ENCODE measurements at regions not wholly inside any gene's neighbourhood (a gene's known extent, or its start where the extent isn't known, plus 50 kb on each side); places are given as distances from the start of the nearest gene placed in this dataset.
"Not testable (repeated sequence)": the region's sequence is repeated elsewhere in the genome, so short reads cannot be mapped to it uniquely, and the experiment has no call there.

DNA sequence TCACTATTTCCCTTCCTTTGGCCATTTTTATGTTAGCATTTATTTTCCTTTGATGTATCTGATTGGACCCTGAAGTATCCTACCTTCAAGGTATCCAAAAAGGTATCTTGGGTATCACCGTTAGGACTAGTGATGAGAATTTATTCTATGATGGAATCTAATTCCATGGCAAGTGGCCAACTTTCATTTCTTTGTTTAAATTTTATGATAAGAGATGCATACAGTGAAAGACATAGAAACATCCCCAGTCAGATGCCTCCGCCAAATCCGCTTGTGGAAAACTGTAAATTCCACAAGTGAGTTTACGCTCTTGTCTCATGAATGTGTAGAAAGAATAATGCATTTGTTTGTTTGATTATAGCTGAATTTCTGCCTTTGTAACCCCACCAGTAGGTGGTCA is 153.7 kb upstream of the NR2F2 start:
- DNase-seq, result no peak

GRCh38 chr15:96177279-96177678 is 153.2 kb upstream of the NR2F2 start:
- no peak for DNase-seq

DNA sequence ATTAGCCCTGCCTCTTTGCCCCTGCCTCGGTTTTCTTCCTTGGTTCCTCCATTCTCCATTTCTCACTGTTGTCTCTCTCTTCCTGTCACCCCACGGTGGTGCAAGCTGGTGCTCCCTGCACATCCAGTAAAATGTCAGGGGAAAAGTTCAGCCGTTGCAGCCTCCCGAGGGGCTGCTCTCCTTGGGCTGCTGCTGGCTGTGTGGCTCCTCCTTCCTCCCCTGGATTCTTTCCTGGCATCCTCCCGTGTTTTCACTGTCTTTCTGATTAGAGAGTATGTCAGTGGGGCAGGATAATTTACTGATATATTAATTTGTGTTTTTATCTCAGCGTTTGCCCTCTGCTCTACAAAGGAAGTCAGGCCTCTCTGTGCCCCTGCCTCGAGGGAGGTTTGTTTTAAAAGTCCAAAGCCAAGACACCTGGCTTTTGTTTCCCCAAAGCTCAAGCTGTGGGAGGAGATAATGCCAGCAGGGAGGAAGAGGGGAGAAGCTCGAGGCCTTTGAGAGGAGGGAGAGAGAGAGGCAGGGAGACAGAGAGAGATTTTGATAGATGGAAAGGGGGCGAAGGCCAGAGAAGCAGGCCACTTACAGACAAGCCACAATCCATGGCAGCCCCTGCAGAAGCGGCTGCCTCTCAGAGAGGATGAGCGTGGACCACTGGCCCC is 150.3 kb upstream of the NR2F2 start:
- no peak for DNase-seq

GRCh38 chr15:96181217-96181616 is 149.3 kb upstream of the NR2F2 start:
- DNase-seq, result no peak

- DNase-seq, result no peak
Observed at GRCh38 chr15:96181873-96182301, 148.6 kb upstream of the NR2F2 start.

GRCh38 chr15:96182736-96183513 is 147.6 kb upstream of the NR2F2 start:
- no peak for DNase-seq

GRCh38 chr15:96183514-96183850 is 147.0 kb upstream of the NR2F2 start:
- DNase-seq, result no peak

DNA sequence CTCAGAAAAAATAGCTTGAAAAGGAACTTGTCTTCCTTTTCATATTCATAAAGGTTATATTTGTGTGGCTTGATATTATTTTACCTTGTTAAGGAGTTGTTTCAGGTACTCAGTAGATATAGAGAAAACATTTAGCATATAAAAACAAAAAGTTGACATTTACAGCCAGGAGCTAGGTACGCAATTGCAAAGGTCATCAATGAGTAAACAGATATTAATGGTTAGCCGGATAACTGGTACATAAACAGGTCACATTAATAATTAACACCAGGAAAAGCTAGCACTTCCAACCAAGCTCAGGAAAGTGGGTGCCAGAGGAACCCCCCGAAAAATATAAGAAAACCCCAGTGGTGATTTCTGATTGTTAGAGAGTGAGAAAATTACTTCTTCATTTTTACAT is 146.6 kb upstream of the NR2F2 start:
- no peak for DNase-seq

- DNase-seq, result no peak
Observed at GRCh38 chr15:96184297-96184696, 146.2 kb upstream of the NR2F2 start.

- DNase-seq, result no peak
Observed at GRCh38 chr15:96186105-96186504, 144.4 kb upstream of the NR2F2 start.

DNA sequence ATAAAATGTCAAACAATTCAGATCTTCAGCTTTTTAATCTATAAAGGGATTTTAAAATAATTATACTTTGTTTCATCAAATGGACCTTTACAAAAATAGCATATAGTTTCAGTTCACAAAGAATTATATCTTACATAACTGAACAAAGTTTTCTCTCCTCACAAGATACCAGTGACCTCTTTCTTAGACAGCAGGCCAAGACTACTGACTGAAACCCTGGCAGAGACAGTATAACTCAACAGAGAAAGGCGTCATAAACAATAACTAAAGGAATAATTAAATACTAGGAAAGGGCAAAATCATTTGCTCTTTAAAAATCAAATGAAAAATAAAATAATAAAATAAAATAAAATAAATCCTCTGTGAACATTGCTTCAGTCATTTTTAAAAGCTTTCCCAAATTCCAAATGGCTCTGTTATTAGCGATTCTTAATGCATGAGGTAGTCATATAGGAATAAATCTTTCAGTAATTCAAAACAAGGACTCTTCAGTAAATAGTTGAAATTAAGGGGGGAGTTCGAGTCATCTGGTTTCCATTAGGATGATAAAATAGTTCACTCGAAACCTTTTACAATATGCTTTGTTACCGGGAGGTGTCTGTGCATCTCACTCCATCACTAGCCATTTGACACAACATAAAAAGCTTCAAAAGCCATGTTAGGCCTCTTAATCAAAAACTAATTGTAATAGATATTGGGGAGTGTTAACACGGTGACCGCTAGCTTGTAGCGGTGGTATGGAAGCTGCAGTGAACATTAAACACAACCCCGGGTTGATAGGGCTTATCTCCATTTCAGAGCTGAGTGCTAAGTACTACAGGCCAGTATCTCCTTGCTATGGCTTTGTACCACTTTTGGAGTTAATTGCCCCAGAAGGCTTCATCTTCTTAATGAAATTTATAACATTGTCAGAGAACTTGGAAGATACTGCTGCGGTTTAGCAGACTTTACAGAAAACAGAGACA is 142.9 kb upstream of the NR2F2 start:
- no peak for DNase-seq

DNA sequence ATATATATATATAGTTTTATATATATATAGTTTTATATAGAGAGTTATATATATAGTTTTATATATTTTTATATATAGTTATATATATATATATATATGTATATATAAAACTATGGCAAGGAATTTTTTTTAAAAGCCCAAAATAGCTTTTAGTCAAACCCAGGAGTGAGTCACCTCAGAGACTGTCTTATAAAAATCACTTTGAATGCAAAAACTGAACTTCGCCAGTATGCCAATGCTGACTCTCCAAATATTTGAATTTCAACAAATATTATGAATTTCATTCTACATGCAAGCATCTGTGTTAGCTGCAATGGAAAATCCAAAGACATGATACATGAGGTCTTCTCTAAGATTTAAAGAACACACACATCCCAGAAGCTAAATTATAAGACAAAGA is 132.8 kb upstream of the NR2F2 start:
- DNase-seq, result no peak

DNA sequence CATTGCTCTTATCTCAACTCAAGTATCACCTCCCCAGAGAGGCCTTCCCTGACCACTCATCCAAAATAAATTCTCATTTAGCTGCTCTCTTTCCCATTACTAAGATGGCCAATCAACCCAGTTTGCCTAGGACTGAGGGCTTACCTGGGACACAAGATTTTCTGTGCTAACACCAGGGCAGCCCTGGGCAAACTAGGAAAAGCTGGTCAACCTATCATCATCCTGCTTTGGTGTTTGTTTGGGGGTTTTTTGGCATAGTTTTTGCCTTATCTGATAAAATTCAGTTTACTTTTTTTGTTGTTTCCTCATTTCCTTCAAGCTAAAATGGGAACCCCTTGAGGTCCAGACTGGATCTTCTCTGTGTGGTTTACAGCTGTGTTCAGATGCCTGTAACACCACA is 131.4 kb upstream of the NR2F2 start:
- DNase-seq, result no peak

GRCh38 chr15:96200357-96200967 is 130.0 kb upstream of the NR2F2 start:
- DNase-seq, result no peak

DNA sequence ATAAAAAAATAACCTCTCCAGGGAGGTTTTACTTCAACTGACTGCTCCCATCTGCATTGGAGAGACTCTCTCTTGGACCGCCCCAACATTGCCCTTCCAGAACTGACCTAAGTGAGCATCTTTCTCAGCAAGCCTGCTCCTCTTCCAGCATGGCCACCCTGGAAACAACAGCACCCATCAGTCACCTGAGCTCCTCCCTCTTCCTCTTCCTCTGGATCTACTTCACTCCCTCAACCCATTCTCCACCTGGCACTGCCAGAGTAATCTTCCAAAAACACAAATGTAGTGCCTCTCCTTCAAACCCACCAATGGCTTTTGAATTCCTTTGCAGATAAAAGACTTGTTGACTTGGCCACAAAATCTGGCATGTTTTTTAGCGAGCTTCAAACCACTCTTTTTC is 128.8 kb upstream of the NR2F2 start:
- DNase-seq, result no peak

DNA sequence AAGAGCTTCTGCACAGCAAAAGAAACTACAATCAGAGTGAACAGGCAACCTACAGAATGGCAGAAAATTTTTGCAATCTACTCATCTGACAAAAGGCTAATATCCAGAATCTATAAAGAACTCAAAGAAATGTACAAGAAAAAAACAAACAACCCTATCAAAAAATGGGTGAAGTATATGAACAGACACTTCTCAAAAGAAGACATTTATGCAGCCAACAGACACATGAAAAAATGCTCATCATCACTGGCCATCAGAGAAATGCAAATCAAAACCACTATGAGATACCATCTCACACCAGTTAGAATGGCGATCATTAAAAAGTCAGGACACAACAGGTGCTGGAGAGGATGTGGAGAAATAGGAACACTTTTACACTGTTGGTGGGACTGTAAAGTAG is 124.9 kb upstream of the NR2F2 start:
- DNase-seq, result not testable (repeated sequence)

GRCh38 chr15:96207377-96208006 is 123.0 kb upstream of the NR2F2 start:
- no peak for DNase-seq

DNA sequence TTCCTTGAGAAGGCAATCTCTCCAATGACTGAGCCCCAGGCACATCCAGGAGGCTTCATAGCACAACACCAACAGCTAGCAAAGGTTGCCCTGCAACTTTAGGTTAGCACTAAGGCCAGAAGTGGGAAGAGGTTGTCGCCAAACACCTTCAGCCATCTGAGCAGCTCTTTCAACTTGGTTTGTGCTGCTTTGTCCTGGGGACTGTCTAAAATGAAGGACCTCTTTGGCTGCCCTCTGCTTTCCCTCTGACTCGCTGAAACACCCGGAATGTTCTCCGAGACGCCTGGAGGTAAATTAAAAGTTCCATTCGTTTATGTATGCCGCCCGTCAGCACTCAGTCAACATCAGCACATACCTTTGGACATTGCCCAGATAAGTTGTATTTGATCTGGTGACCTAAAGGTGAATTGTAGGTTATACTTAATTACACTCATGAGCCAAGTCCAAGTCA is 121.2 kb upstream of the NR2F2 start:
- no peak for DNase-seq

DNA sequence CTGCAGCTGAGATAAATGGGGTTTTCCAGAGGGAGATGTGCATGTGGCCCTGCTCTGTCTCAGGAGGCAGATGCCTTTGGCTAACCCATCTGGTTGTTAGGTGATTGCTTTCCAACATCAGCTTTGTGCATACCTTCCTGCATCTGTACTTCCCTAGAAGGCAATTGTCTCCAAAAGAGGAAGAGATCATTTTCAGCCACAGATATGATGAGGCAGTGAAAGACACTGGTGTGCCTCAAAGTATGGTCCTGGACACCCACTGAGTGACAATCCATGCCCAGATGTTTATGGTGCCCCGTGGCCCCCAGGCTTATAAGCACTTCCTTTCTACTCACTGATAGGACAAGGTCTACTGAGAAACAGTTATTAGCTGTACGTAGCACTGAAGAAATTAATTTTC is 117.5 kb upstream of the NR2F2 start:
- no peak for DNase-seq

DNA sequence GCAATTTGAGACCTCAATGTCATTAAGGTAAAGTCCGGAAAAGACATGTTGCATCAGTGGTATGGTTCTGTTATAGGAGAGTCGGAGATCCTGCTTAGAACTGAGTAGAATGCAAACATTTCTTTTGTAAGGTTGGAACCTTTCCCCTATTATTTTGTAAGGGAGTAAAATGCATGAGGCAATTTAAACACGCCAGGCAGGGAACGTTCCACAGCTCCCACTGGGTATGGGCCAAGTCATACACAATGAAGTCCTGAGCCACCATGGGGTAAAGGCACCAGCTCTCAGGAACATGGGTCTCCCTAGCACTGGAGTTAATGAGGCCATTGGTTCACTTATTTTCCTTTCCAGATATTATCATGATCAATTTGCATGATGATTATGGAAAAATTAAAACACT is 116.6 kb upstream of the NR2F2 start:
- DNase-seq, result no peak

DNA sequence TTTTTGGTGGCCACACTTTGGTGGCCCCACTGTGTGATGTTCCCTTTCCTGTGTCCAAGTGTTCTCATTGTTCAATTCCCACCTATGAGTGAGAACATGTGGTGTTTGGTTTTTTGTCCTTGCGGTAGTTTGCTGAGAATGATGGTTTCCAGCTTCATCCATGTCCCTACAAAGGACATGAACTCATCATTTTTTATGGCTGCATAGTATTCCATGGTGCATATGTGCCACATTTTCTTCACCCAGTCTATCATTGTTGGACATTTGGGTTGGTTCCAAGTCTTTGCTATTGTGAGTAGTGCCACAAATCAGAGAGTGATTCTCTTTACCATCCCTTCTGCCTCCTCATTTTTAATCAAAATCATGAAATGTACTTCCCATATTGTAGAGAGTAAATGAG is 114.0 kb upstream of the NR2F2 start:
- DNase-seq, result not testable (repeated sequence)

DNA sequence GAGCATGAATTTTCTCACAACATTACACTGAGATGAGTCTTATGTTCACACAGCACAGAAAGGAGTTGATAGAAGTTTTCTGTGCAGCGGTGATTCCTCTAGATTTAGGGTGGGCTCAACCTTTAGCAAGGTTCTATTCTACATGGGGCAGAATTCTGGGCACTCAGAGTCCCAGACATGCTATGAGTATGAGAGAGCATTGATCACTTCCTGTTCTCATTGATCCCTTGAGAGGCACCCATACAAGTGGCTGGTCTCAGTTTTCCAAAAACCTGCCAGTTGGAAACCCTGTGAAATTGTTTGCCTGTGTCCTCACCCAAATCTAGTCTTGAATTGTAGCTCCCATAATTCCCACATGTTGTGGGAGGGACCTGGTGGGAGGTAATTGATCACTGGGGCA is 112.5 kb upstream of the NR2F2 start:
- DNase-seq, result no peak
